Ovary (tissue), 3 donors: ENCODE measurements at regions not wholly inside any gene's neighbourhood (a gene's known extent, or its start where the extent isn't known, plus 50 kb on each side); places are given as distances from the start of the nearest gene placed in this dataset.

Source experiments
- EP300 ChIP-seq: sonication (generic); formaldehyde crosslinking; IDR thresholded peaks from one replicate; pipeline ENCODE4 v1.6.1; 2017; ENCODE audit warnings: antibody characterized with exemption
- TF ChIP-seq, protein P1 (sequence below), 3 donors: fragments of 450-650 bp in 2 of 3; fragments of 200-600 bp in 1 of 3; IDR thresholded peaks; one replicate each; pipeline versions ENCODE4 v1.5.1 to v1.8.0; 2016 to 2022; ENCODE audit warnings: antibody characterized with exemption in 3 of 3, mild to moderate bottlenecking in 1 of 3
- donor health status: DM: no; HTN: no; CAD: no.

- TF ChIP-seq, protein P1, sequence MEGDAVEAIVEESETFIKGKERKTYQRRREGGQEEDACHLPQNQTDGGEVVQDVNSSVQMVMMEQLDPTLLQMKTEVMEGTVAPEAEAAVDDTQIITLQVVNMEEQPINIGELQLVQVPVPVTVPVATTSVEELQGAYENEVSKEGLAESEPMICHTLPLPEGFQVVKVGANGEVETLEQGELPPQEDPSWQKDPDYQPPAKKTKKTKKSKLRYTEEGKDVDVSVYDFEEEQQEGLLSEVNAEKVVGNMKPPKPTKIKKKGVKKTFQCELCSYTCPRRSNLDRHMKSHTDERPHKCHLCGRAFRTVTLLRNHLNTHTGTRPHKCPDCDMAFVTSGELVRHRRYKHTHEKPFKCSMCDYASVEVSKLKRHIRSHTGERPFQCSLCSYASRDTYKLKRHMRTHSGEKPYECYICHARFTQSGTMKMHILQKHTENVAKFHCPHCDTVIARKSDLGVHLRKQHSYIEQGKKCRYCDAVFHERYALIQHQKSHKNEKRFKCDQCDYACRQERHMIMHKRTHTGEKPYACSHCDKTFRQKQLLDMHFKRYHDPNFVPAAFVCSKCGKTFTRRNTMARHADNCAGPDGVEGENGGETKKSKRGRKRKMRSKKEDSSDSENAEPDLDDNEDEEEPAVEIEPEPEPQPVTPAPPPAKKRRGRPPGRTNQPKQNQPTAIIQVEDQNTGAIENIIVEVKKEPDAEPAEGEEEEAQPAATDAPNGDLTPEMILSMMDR (IDR thresholded peaks at IDR 0.05), result no peak
- no peak for TF ChIP-seq EP300
Measured at GRCh38 chr3:186413615-186414415, 51.8 kb upstream of the DGKG start.
